GM21360 (cell line): ENCODE measurements at regions not wholly inside any gene's neighbourhood (a gene's known extent, or its start where the extent isn't known, plus 50 kb on each side); places are given as distances from the start of the nearest gene placed in this dataset.
A peak's percentile ranks its signal among the peaks of the same experiment; 100 is the strongest.
"Not testable (repeated sequence)": the region's sequence is repeated elsewhere in the genome, so short reads cannot be mapped to it uniquely, and the experiment has no call there.

Source experiments
- ATAC-seq: cut with Tn5 transposase; IDR thresholded peaks from one replicate; pipeline ENCODE4 v1.9.1; 2021; ENCODE audit warnings: mild to moderate bottlenecking, moderate library complexity; ENCODE audit not compliant: unreplicated experiment

GRCh38 chr9:7315746-7316145 lies 483.8 kb downstream of the DMAC1 start:
- no peak for ATAC-seq

- no peak for ATAC-seq
Measured at GRCh38 chr9:7315116-7315515, 484.5 kb downstream of the DMAC1 start.

GRCh38 chr9:7313389-7313788 lies 486.2 kb downstream of the DMAC1 start:
- no peak for ATAC-seq

- not testable (repeated sequence) for ATAC-seq
Measured at GRCh38 chr9:7309051-7309450, 490.5 kb downstream of the DMAC1 start.

GRCh38 chr9:7305677-7306076 lies 493.9 kb downstream of the DMAC1 start:
- no peak for ATAC-seq

GRCh38 chr9:7304627-7304995 lies 495.0 kb downstream of the DMAC1 start:
- ATAC-seq, result no peak

GRCh38 chr9:7303907-7304626 lies 495.5 kb downstream of the DMAC1 start:
- no peak for ATAC-seq

GRCh38 chr9:7300484-7300883 lies 499.1 kb downstream of the DMAC1 start:
- no peak for ATAC-seq

- peak; percentile 99 for ATAC-seq
Measured at GRCh38 chr9:7298123-7298522, 501.5 kb downstream of the DMAC1 start.

GRCh38 chr9:7297521-7297920 lies 502.1 kb downstream of the DMAC1 start:
- ATAC-seq, result no peak

GRCh38 chr9:7293091-7293490 lies 506.5 kb downstream of the DMAC1 start:
- ATAC-seq, result no peak

GRCh38 chr9:7289773-7290172 lies 509.8 kb downstream of the DMAC1 start:
- peak; percentile 67 for ATAC-seq

- ATAC-seq, result no peak
Measured at GRCh38 chr9:7287986-7288385, 511.6 kb downstream of the DMAC1 start.

- ATAC-seq, result no peak
Measured at GRCh38 chr9:7287065-7287464, 512.5 kb downstream of the DMAC1 start.

GRCh38 chr9:7286101-7286500 lies 513.5 kb downstream of the DMAC1 start:
- no peak for ATAC-seq

GRCh38 chr9:7285199-7285598 lies 514.4 kb downstream of the DMAC1 start:
- ATAC-seq, result no peak

- no peak for ATAC-seq
Measured at GRCh38 chr9:7284517-7284916, 515.1 kb downstream of the DMAC1 start.

GRCh38 chr9:7284117-7284516 lies 515.5 kb downstream of the DMAC1 start:
- no peak for ATAC-seq

GRCh38 chr9:7273575-7273974 lies 515.8 kb downstream of the KDM4C start:
- ATAC-seq, result no peak

- no peak for ATAC-seq
Measured at GRCh38 chr9:7266911-7267595, 509.3 kb downstream of the KDM4C start.

GRCh38 chr9:7265181-7265580 lies 507.4 kb downstream of the KDM4C start:
- ATAC-seq, result no peak

- no peak for ATAC-seq
Measured at GRCh38 chr9:7259544-7260241, 501.9 kb downstream of the KDM4C start.
